SIG-M5 treated with dmso at 0.1 percent for 504 hours (cell line): ENCODE measurements at regions not wholly inside any gene's neighbourhood (a gene's known extent, or its start where the extent isn't known, plus 50 kb on each side); places are given as distances from the start of the nearest gene placed in this dataset.

Experiments
- DNase-seq: peaks from one replicate; lab custom pipeline; 2025; ENCODE audit not compliant: unreplicated experiment; lab: John Stamatoyannopoulos, UW

DNA sequence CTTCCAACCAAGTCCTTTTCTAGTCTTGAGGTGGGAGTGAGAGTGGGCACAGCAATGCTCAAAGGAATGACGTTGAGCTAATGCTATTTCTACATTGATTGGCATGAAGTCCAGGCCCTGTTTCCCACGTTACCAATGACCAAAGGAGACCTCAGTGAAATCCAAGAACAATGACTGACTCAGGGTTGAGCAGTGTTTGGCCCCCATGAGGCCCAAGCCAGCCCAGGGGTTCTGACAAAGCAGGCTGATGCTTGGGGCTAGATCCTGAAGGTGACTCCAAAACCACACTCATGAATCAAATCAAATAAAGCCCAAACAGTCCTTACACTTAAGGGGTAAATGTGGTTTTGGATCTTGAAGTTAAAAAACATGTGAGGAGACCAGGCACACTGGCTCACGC is 278.5 kb upstream of the GJB5 start:
- no peak for DNase-seq

- DNase-seq: no peak
These were observed 277.2 kb upstream of the GJB5 start for GRCh38 chr1:34477632-34478141.

GRCh38 chr1:34478515-34479076 is 276.3 kb upstream of the GJB5 start:
- DNase-seq: no peak

DNA sequence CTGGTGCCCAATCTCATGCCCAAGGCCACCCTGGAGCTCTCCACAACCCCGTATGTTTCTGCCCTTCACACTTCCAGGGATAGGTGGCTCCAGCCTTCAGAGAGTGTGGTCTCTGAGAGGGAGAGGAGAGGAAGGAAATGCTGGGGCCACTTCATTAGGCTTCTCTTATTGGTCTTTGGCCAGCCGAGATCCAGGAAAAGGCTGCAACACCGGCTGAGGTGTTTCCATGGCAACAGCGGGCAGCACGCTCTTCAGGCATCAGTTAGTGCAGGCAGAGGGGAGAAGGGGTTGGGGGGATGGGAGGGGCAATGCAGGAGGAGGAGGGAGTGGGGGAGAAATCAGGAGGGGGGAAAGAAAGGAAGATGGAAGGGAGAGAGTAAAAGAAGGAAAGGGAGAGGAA is 275.1 kb upstream of the GJB5 start:
- DNase-seq: no peak

GRCh38 chr1:34488080-34488708 is 266.7 kb upstream of the GJB5 start:
- DNase-seq: no peak

DNA sequence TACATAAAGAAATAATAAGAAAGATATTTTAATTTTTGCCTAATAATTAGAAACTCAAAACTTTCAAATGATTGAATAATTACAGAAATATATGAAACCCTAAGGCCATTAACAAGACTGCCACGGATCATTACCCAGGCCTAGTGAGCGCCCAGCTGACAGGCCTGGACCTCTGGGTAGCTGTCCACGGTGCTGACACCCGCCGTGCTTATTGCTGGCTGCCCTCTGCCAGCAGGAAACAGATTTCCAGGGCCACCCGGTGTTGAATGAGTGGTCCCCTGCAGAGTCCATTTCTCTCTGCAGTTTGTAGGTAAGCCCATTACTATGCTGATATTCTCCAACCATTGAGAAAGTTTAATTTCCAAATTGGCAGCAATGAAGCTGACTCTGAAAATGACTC is 254.4 kb upstream of the GJB5 start:
- DNase-seq: no peak

DNA sequence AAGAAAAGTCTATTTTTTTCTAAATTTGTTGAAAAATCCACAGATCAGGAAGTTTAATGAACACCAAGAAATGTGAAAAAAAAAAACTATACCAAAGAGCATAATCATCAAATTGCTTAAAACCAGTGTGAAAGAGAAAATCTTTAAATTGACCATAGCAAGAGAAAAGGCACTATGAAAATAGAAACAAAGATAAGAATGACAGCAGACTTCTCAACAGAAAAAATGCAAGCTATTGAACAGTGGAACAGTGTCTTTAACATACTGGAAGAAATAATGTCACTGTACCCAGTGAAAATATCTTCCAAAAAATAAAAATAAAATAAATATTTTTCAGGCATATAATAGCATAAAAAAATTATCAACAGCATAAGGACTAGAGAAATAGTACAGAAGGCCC is 243.0 kb upstream of the GJB5 start:
- no peak for DNase-seq

- DNase-seq: no peak
These were observed 236.6 kb upstream of the GJB5 start for GRCh38 chr1:34518146-34518699.

GRCh38 chr1:34520111-34520510 is 234.7 kb upstream of the GJB5 start:
- no peak for DNase-seq

DNA sequence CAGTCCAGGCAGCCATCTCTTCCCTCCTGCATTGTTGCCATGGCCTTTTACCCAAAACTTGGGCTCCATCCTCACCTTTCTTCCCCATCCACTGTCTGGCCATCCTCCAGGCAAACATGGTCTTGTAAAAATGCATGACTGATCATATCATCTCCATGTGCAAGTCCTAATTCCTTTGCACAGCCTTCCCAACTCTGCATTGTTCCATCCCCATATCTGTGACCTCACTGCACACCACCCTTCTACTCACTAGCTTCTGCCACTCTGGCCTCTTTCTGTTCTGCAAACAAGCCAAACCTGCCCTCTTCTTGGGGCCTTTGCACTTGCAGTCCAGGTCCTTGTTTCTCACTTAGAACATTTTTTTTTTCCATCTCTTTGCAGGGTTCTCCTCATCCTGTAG is 230.1 kb upstream of the GJB5 start:
- DNase-seq: no peak

- no peak for DNase-seq
These were observed 224.7 kb upstream of the GJB5 start for GRCh38 chr1:34529935-34530859.

DNA sequence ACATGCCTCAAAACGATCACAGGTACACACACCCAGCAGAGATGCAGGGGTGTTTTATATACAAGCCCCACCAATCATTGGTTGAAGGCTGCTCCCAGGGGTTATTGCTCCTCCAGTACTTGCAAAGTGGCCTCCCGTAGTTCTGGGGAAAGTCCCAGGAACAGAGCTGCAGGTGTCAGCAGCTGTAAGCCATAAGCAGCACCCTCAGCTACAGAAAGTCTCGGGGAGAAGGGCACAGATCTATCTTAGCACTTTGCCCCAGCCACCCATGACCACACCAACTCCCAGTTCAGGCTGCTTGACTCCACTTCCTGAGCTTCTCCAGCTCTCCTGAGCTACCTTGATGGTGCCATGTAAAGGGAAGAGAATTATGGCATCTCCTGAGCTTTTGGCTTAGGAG is 222.7 kb upstream of the GJB5 start:
- DNase-seq: no peak

DNA sequence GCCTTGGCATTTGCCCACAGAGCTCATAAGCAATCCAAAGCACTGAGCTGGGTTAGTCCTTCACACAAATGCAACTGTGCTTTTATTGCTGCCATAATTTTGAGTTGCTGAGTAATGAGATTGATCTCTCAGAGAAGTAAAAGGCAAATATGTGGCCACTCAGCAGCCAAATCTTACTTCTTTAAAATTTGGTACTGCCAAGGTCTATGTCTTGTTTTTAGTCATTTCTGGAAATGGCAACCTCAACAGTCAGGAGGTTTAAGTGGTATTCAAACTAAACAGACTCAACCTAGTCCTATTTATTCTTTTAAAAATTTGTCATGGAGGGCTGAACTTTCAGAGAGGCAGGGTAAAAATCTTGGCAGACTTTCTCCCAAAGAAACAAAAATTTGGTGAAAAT is 216.4 kb upstream of the GJB5 start:
- no peak for DNase-seq

DNA sequence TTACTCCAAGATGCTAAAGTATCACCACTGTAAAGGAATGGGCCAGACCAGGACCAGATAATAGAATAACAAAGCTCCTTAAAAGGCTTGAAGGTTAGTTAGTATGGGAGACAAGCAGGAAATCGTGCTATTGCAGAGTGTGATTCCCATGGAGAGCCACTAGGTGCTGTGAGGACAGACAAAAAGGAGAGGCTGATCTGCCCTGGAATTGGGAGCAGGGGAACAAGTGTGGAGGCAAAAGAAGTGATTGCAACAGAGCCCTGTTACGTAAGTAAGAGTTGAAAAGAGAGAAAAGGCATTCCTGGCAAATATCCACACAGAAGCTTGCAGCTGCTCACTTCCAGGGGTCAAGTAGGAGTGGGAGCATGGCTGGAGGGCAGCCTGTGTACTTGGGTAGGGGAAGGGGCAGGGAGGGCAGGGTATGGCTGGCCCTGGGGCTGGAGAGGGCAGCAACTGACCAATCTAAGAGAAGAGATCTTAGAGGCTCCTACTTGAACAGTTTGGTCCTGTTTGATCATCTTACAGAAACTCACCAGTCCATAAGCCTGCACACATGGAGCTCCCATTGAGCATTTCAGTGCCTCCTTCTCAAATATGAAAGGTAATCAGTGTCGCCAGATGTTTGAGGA is 207.7 kb upstream of the GJB5 start:
- peak; percentile 13 for DNase-seq

DNA sequence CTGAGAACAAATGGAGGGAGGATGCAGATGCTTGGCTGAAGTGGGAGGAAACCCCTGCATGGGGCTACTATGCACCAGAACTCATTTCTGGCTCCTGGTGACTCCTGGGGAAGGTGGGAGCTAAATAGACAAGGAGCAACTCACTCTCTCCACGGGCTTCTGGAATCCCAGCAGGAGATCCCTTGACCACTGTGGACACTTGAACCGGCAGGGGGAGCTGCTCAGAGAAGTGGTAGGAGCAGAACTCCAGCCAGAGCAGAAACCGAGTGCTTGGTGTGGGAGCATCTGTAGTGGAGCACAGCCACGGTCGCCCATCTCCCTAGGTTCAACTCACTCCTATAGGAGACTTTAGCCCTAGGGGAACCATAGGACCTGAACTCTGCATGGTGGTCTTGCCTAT is 205.6 kb upstream of the GJB5 start:
- DNase-seq: peak; percentile 2

DNA sequence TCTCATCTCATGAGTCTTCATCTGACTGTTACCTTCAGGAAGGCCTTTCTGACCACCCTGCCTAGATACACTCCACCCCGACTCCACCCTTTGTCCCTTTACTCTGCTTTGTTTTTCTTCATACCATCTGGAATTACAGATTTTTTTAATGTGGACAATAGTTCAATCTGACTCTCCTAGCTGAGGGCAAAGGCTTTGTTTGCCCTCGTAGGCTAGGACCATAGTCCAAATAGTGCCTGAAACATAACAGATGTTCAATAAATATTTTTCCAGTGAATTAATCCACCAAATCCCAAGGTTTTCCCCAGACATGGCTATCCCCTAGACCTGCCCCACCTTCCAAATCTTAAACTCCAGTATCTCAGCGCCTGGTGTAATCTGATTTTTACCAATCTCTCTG is 176.5 kb upstream of the GJB5 start:
- no peak for DNase-seq

- DNase-seq: no peak
These were observed 172.5 kb upstream of the GJB5 start for GRCh38 chr1:34582356-34582755.

GRCh38 chr1:34587761-34588160 is 167.1 kb upstream of the GJB5 start:
- DNase-seq: no peak

GRCh38 chr1:34590211-34590623 is 164.6 kb upstream of the GJB5 start:
- peak; percentile 10 for DNase-seq

GRCh38 chr1:34591751-34592629 is 162.9 kb upstream of the GJB5 start:
- no peak for DNase-seq
